ENCODE measurements at regions not wholly inside any gene's neighbourhood (a gene's known extent, or its start where the extent isn't known, plus 50 kb on each side); places are given as distances from the start of the nearest gene placed in this dataset.

DNA sequence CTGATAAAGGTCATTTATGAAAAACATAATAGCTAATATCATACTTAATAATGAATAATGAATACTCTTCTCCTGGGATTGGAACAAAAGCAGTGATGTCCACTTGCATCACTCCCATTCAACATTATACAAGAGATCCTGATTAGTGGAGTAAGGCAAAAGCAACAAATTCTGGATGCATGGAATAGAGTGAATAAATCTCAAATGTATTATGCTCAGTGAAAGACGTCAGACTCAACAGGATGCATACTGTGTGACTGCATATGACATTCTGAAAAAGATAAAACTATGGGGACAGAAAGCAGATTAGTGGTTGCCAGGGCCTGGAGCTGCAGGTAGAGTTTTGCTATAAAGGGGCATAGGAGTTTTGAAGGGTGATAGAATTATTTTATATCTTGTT, 77.6 kb upstream of the ZBTB20 start:
- TF ChIP-seq MTA3 (CRISPR knock-in tag; IDR thresholded peaks at IDR 0.05): no peak
- no peak for TF ChIP-seq ZNF839 (CRISPR knock-in tag; IDR thresholded peaks at IDR 0.05; ENCODE audit: borderline replicate concordance)

Data from HepG2 (cell line).